Fibroblast of pulmonary artery (primary cell): ENCODE measurements at regions not wholly inside any gene's neighbourhood (a gene's known extent, or its start where the extent isn't known, plus 50 kb on each side); places are given as distances from the start of the nearest gene placed in this dataset.
"Not testable (repeated sequence)": the region's sequence is repeated elsewhere in the genome, so short reads cannot be mapped to it uniquely, and the experiment has no call there.

Experiments
- DNase-seq: peaks from one replicate; pipeline ENCODE4 v3.0.0-alpha.2; 2010; ENCODE audit warnings: low read depth
- H3K4me3 ChIP-seq: replicated peaks from 2 replicates; pipeline ENCODE4 v1.5.1; 2011; ENCODE audit warnings: low read depth, mild to moderate bottlenecking, control low read depth, low read length, moderate library complexity
- CTCF ChIP-seq: IDR thresholded peaks from 2 replicates; pipeline ENCODE4 v1.5.1; 2011; ENCODE audit warnings: mild to moderate bottlenecking, control low read depth, low read length, inconsistent platforms; ENCODE audit errors: missing control alignments

- no peak overlapping the region for H3K4me3 ChIP-seq
- DNase-seq, result no peak
- no peak for TF ChIP-seq CTCF
Observed at GRCh38 chrX:18036394-18036793, 175.3 kb upstream of the RAI2 start.

- no peak for TF ChIP-seq CTCF
- H3K4me3 ChIP-seq, result no peak overlapping the region
- no peak for DNase-seq
Observed at GRCh38 chrX:18034945-18035344, 173.8 kb upstream of the RAI2 start.

DNA sequence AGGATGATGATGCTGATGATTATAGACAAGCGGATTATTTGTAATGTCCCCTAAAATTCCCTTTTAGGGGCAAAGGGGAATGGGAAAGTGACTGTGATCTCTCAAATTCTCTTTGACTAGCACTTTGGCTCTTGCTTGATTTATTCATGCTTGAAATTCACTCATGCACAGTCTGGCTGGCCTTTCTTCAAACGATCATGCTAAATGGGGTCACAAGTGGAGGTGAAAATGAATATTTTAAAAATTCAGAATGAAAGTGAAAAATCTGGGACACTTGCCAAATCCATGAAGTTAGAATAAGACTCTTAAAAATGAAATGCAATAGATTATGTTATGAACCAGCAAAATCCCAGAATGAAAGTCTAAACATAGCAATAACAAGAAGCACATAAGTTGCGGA, 173.4 kb upstream of the RAI2 start:
- no peak overlapping the region for H3K4me3 ChIP-seq
- no peak for DNase-seq
- TF ChIP-seq CTCF, result no peak

DNA sequence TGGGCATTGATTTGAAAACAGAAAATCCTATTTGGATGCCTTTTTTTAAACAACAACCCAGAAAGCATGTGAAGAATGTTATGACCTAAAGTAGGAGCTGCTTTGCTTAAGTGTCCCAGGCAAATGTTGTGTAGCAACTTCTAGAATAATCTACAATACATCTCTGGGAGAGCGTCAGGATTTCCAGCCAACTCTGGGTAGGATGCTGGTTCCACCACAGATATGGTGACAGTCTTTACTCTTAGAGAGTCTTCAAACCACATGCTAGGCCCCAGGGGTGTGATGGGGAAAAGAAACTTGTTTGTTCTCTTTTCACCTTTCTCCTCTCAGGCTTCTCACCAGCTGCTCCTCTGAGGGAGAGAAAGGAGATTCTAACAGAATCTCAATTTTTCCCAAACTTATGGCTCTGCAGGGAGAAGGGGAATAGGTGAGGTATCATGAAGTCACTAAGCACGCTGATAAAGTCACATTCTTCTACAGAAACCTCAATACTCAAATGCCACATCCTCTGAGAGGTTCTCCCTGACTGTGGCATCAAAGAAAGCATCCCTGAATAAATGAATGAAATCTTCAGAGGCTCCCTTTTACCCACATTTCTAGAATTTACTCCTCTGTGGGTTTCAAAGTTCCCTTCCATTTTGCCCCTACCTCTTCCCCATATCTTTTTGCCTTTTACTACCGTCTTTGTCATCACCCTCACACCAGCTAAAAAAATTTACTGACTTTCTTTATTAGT, 171.6 kb upstream of the RAI2 start:
- DNase-seq, result no peak
- H3K4me3 ChIP-seq, result no peak overlapping the region
- TF ChIP-seq CTCF, result no peak

- H3K4me3 ChIP-seq, result no peak overlapping the region
- DNase-seq, result no peak
- no peak for TF ChIP-seq CTCF
Observed at GRCh38 chrX:18031726-18032375, 170.8 kb upstream of the RAI2 start.

DNA sequence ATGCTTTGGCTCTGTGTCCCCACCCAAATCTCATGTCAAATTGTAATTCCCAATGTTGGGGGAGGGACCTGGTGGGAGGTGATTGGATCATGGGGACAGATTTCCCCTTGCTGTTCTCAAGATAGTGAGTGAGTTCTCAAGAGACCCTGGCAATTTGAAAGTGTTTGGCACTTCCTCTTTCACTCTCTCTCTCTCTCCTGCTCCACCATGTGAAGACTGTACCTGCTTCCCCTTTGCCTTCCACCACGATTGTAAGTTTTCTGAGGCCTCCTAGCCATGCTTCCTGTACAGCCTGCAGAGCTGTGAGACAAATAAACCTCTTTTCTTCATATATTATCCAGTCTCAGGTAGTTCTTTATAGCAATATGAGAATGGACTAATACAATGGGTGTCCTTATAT, 169.6 kb upstream of the RAI2 start:
- H3K4me3 ChIP-seq, DNase-seq: not testable (repeated sequence)

DNA sequence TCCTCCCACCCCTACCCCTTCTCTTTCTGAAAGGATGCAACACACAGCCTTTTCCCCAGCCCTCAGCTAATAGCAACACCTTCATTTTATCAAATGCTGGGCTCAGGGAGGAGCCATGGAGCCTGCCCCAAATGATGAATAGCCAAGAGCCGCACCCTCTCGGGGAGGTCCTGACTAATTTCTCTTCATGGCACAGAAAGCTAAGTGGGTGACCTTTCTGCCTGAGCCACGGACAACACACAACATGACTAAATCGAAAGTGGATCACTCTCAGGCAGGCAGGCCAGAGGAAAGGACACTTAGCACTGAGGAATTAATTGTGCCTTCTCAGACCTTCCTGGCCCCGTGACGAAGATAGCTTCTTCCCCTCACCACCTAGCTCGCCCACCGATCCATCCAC, 165.1 kb upstream of the RAI2 start:
- TF ChIP-seq CTCF, result no peak
- no peak overlapping the region for H3K4me3 ChIP-seq
- no peak for DNase-seq
